Brain microvascular endothelial cell (primary cell): ENCODE measurements at regions not wholly inside any gene's neighbourhood (a gene's known extent, or its start where the extent isn't known, plus 50 kb on each side); places are given as distances from the start of the nearest gene placed in this dataset.

Source experiments
- DNase-seq: peaks from one replicate; pipeline ENCODE4 v3.0.0-alpha.2; 2020
- H3K27ac ChIP-seq: fragments of 250-450 bp; sonication (Bioruptor Pico); 2 replicates; pipeline ENCODE4 v1.5.1; 2020; ENCODE audit warnings: mild to moderate bottlenecking, moderate library complexity
- H3K27me3 ChIP-seq: fragments of 250-450 bp; sonication (Bioruptor Pico); replicated peaks from 2 replicates; pipeline ENCODE4 v1.5.1; 2020; ENCODE audit warnings: mild to moderate bottlenecking
- H3K36me3 ChIP-seq: fragments of 250-450 bp; sonication (Bioruptor Pico); replicated peaks from 2 replicates; pipeline ENCODE4 v1.5.1; 2020; ENCODE audit warnings: mild to moderate bottlenecking
- H3K4me3 ChIP-seq: 2 replicates; pipeline ENCODE4 v1.5.1; 2011; ENCODE audit warnings: low read depth, mild to moderate bottlenecking, control low read depth, low read length, moderate library complexity
- in situ Hi-C: cut with HindIII; loops from 2 replicates; pipeline ENCODE4 v1.10.0; 2017; ENCODE audit warnings: low sequenced_read_pairs, low pct_ligation_motif_present
- TF ChIP-seq, protein P1 (sequence below): IDR thresholded peaks from 2 replicates; pipeline ENCODE4 v1.5.1; 2011; ENCODE audit warnings: low read depth, mild to moderate bottlenecking, moderate library complexity, low read length, control low read depth, inconsistent platforms; ENCODE audit errors: missing control alignments

DNA sequence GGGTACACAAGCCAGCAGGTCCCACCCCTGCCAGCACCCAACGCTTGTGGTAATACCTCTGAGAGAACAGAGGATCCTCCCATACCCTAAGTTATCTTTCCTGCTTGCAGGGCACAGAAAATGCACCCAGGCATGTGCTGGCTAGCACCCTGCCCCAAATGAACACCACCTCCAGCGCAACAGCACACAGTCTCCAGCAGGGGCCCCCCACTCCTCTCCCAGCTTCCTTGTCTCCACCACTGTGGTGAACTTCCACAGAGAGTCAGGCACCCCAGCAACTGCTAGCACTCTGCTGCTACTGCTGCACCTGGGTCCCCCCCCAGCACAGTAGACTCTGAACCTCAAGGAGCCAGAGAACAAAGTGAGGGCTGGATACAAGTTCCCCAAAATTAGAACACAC is 216.8 kb upstream of the CNTNAP5 start:
- Histone ChIP-seq H3K27ac (no peak overlapping the region), H3K27me3 (no peaks in the 10 kb centered on the region), H3K4me3 (no peak overlapping the region), H3K36me3 (no peaks in the 10 kb centered on the region)
- TF ChIP-seq, protein P1, sequence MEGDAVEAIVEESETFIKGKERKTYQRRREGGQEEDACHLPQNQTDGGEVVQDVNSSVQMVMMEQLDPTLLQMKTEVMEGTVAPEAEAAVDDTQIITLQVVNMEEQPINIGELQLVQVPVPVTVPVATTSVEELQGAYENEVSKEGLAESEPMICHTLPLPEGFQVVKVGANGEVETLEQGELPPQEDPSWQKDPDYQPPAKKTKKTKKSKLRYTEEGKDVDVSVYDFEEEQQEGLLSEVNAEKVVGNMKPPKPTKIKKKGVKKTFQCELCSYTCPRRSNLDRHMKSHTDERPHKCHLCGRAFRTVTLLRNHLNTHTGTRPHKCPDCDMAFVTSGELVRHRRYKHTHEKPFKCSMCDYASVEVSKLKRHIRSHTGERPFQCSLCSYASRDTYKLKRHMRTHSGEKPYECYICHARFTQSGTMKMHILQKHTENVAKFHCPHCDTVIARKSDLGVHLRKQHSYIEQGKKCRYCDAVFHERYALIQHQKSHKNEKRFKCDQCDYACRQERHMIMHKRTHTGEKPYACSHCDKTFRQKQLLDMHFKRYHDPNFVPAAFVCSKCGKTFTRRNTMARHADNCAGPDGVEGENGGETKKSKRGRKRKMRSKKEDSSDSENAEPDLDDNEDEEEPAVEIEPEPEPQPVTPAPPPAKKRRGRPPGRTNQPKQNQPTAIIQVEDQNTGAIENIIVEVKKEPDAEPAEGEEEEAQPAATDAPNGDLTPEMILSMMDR, result no peak
- in situ Hi-C loops, result no loop called here
- DNase-seq, result no peak

GRCh38 chr2:123811846-123812245 is 213.2 kb upstream of the CNTNAP5 start:
- Histone ChIP-seq H3K4me3 (no peak overlapping the region), H3K27ac (no peak overlapping the region), H3K36me3 (no peaks in the 10 kb centered on the region), H3K27me3 (no peaks in the 10 kb centered on the region)
- no peak for DNase-seq
- in situ Hi-C loops, result no loop called here
- TF ChIP-seq, protein P1, result no peak

GRCh38 chr2:123816203-123816602 is 208.9 kb upstream of the CNTNAP5 start:
- Histone ChIP-seq H3K4me3 (no peak overlapping the region), H3K36me3 (no peaks in the 10 kb centered on the region), H3K27me3 (no peaks in the 10 kb centered on the region), H3K27ac (no peak overlapping the region)
- in situ Hi-C loops, result no loop called here
- TF ChIP-seq, protein P1, result no peak
- no peak for DNase-seq

- in situ Hi-C loops, result no loop called here
- H3K27me3 ChIP-seq, result no peaks in the 10 kb centered on the region
- no peak overlapping the region for H3K27ac ChIP-seq
- H3K4me3 ChIP-seq, result no peak overlapping the region
- H3K36me3 ChIP-seq, result no peaks in the 10 kb centered on the region
- DNase-seq, result no peak
- TF ChIP-seq, protein P1, result no peak
These were observed 208.2 kb upstream of the CNTNAP5 start for GRCh38 chr2:123816928-123817327.

DNA sequence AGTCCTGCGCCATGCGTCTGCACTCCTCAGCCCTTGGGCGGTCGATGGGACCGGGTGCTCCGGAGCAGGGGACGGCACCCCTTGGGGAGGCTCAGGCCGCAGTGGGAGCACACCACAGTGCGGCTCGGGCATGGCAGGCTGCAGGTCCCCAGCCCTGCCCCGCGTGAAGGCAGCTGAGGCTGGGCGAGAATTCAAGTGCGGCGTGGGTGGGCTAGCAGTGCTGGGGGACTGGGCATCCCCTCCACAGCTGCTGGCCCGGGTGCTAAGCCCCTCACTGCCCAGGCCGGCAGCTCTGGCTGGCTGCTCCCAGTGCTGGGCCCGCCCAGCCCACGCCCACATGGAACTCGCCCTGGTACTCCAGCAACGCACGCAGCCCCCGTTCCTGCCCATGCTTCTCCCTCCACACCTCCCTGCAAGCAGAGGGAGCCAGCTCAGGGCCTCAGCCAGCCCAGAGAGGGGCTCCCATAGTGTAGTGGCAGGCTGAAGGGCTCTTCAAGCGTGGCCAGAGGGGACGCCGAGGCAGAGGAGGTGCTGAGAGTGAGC is 198.3 kb upstream of the CNTNAP5 start:
- H3K27ac ChIP-seq, result no peak overlapping the region
- no peak for DNase-seq
- H3K36me3 ChIP-seq, result no peaks in the 10 kb centered on the region
- no peak overlapping the region for H3K4me3 ChIP-seq
- no peaks in the 10 kb centered on the region for H3K27me3 ChIP-seq
- TF ChIP-seq, protein P1, result no peak
- in situ Hi-C loops, result no loop called here

GRCh38 chr2:123839326-123839725 is 185.8 kb upstream of the CNTNAP5 start:
- Histone ChIP-seq H3K27me3 (no peaks in the 10 kb centered on the region), H3K27ac (no peak overlapping the region), H3K36me3 (no peaks in the 10 kb centered on the region), H3K4me3 (no peak overlapping the region)
- DNase-seq, result no peak
- TF ChIP-seq, protein P1, result no peak
- in situ Hi-C loops, result no loop called here
